Endodermal cell (in vitro differentiated cells): ENCODE measurements at regions not wholly inside any gene's neighbourhood (a gene's known extent, or its start where the extent isn't known, plus 50 kb on each side); places are given as distances from the start of the nearest gene placed in this dataset.

Source experiments
- DNase-seq: peaks from one replicate; pipeline ENCODE4 v3.0.0-alpha.2; 2017
- H3K27ac ChIP-seq: 2 replicates; pipeline ENCODE4 v1.5.1; 2013; ENCODE audit warnings: mild to moderate bottlenecking, low read depth, low read length, moderate library complexity
- H3K27me3 ChIP-seq: 2 replicates; pipeline ENCODE4 v1.6.1; 2013; ENCODE audit warnings: mild to moderate bottlenecking, low read length, moderate library complexity; ENCODE audit not compliant: insufficient read depth, control insufficient read depth, poor library complexity, severe bottlenecking
- H3K36me3 ChIP-seq: 2 replicates; pipeline ENCODE4 v1.7.0; 2013; ENCODE audit warnings: mild to moderate bottlenecking, low read length, moderate library complexity; ENCODE audit not compliant: control insufficient read depth, insufficient read depth
- H3K4me1 ChIP-seq: one replicate; pipeline ENCODE4 v1.7.0; 2013; ENCODE audit warnings: low read length; ENCODE audit not compliant: control insufficient read depth, insufficient read depth
- H3K4me3 ChIP-seq: 2 replicates; pipeline ENCODE4 v1.5.1; 2013; ENCODE audit warnings: mild to moderate bottlenecking, low read length, moderate library complexity
- H3K9ac ChIP-seq: 2 replicates; pipeline ENCODE4 v1.6.1; 2013; ENCODE audit warnings: mild to moderate bottlenecking, low read length, moderate library complexity; ENCODE audit not compliant: poor library complexity, severe bottlenecking; ENCODE audit errors: extremely low read depth
- H3K9me3 ChIP-seq: 2 replicates; pipeline ENCODE4 v1.6.1; 2013; ENCODE audit warnings: mild to moderate bottlenecking, low read length, moderate library complexity; ENCODE audit not compliant: control insufficient read depth
- H3K27ac Mint-ChIP-seq: 2 replicates; pipeline ENCODE4 v1.8.0; 2020; ENCODE audit warnings: mixed read lengths
- H3K27me3 Mint-ChIP-seq: 2 replicates; pipeline ENCODE4 v1.8.0; 2021; ENCODE audit warnings: mild to moderate bottlenecking, mixed read lengths; ENCODE audit not compliant: insufficient read depth
- H3K36me3 Mint-ChIP-seq: 2 replicates; pipeline ENCODE4 v1.8.0; 2020; ENCODE audit warnings: low read depth, mixed read lengths
- H3K4me1 Mint-ChIP-seq: 2 replicates; pipeline ENCODE4 v1.8.0; 2020; ENCODE audit warnings: mixed read lengths
- H3K4me3 Mint-ChIP-seq: 2 replicates; pipeline ENCODE4 v1.8.0; 2020; ENCODE audit warnings: mild to moderate bottlenecking, moderate library complexity, mixed read lengths
- H3K9me3 Mint-ChIP-seq: 2 replicates; pipeline ENCODE4 v1.8.0; 2020; ENCODE audit warnings: mild to moderate bottlenecking, mixed read lengths
- CTCF ChIP-seq: fragments of 200-600 bp; sonication (generic); conservative IDR thresholded peaks from 2 replicates; pipeline ENCODE4 v1.5.0; 2021; ENCODE audit warnings: antibody characterized with exemption, mild to moderate bottlenecking
- WGBS, 2 experiments: methylation state at CpG; one replicate each; pipeline versions ENCODE4 v1.1.5 to v1.1.7; 2013; ENCODE audit warnings: missing lambda C conversion rate in 2 of 2, mixed read lengths in 1 of 2; ENCODE audit not compliant: insufficient coverage in 1 of 2, insufficient read length in 1 of 2; 5-methylcytosine and 5-hydroxymethylcytosine counted together

GRCh38 chr6:169832247-169832948 is 81.0 kb downstream of the ERMARD start:
- Histone ChIP-seq H3K36me3 (no peaks in the 10 kb centered on the region), H3K4me1 (no peaks in the 10 kb centered on the region), H3K9ac (no peak overlapping the region), H3K9me3 (no peaks in the 10 kb centered on the region), H3K27ac (no peak overlapping the region), H3K4me3 (no peak overlapping the region), H3K27me3 (no peaks in the 10 kb centered on the region)
- Mint-ChIP-seq H3K4me3 (no peak overlapping the region), H3K36me3 (no peaks in the 10 kb centered on the region), H3K27me3 (peaks cover 3% of the 10 kb centered on the region), H3K27ac (no peak overlapping the region), H3K4me1 (peaks cover 9% of the 10 kb centered on the region), H3K9me3 (no peaks in the 10 kb centered on the region)
- TF ChIP-seq CTCF = no peak
- peak; percentile 41 for DNase-seq
- 82 to 89% methylated on average over 2 to 4 of the region's 4 CpGs for WGBS, 2 experiments

- no peak overlapping the region for H3K27ac Mint-ChIP-seq
- 48 to 49% methylated on average over 20 to 32 of the region's 32 CpGs for WGBS, 2 experiments
Measured at GRCh38 chr6:169831450-169832246, 80.2 kb downstream of the ERMARD start.

More at GRCh38 chr6:169831450-169832246, 80.2 kb downstream of the ERMARD start:
- peak; percentile 98 for TF ChIP-seq CTCF
- peaks cover 2% of the 10 kb centered on the region for H3K27me3 Mint-ChIP-seq
- Histone ChIP-seq H3K36me3 (no peaks in the 10 kb centered on the region), H3K9ac (no peak overlapping the region), H3K27ac (no peak overlapping the region), H3K4me3 (no peak overlapping the region), H3K27me3 (no peaks in the 10 kb centered on the region), H3K4me1 (no peaks in the 10 kb centered on the region), H3K9me3 (peaks cover 3% of the 10 kb centered on the region)
- no peak overlapping the region for H3K4me3 Mint-ChIP-seq
- peaks cover 9% of the 10 kb centered on the region for H3K4me1 Mint-ChIP-seq
- DNase-seq = peak; percentile 97
- H3K36me3 Mint-ChIP-seq = no peaks in the 10 kb centered on the region
- H3K9me3 Mint-ChIP-seq = peaks cover 5% of the 10 kb centered on the region
